ENCODE measurements at regions not wholly inside any gene's neighbourhood (a gene's known extent, or its start where the extent isn't known, plus 50 kb on each side); places are given as distances from the start of the nearest gene placed in this dataset.

DNA sequence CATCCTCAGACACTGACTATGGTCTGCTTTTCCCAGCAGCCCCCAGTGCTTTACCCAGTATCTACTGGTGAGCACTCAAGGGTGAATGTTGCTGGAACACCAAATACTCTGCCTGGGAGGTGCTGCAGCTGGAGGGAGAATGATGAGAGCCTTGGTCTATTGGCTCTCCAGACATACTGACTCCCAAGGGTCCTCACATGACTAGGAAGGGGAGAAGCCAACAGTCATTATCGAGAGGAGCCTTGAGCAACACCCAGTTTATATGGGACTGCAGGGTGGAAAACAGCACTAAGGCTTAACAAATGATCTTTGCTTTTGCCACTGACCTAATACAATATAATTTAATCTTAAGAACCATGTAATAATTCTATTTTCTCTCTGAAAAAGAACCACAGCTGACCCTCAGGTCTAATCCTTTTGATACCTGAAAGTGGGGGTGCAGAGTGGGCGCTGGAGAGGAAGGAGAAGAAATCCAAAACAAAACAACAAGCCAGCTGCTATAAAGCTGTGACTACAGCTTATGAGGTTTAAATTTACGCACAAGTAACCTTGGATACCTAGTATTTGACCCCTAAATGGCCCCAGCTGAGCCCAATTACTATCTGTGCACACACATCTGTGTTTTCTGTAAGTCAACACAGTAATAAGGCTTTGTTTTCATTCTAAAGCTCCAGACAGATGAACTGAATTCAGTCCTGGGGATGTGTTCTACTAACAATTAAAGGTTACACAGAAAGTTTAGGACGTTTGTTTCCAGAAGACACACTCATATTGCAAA, 107.8 kb upstream of the GRIP1 start:
- TF ChIP-seq, protein P1, sequence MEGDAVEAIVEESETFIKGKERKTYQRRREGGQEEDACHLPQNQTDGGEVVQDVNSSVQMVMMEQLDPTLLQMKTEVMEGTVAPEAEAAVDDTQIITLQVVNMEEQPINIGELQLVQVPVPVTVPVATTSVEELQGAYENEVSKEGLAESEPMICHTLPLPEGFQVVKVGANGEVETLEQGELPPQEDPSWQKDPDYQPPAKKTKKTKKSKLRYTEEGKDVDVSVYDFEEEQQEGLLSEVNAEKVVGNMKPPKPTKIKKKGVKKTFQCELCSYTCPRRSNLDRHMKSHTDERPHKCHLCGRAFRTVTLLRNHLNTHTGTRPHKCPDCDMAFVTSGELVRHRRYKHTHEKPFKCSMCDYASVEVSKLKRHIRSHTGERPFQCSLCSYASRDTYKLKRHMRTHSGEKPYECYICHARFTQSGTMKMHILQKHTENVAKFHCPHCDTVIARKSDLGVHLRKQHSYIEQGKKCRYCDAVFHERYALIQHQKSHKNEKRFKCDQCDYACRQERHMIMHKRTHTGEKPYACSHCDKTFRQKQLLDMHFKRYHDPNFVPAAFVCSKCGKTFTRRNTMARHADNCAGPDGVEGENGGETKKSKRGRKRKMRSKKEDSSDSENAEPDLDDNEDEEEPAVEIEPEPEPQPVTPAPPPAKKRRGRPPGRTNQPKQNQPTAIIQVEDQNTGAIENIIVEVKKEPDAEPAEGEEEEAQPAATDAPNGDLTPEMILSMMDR (IDR thresholded peaks at IDR 0.05): no peak
- no peak for TF ChIP-seq POLR2A (IDR thresholded peaks at IDR 0.05)
